DMS53 (cell line): ENCODE measurements at regions not wholly inside any gene's neighbourhood (a gene's known extent, or its start where the extent isn't known, plus 50 kb on each side); places are given as distances from the start of the nearest gene placed in this dataset.
"Not testable (repeated sequence)": the region's sequence is repeated elsewhere in the genome, so short reads cannot be mapped to it uniquely, and the experiment has no call there.

ENCODE experiments used
- DNase-seq: peaks from one replicate; lab custom pipeline; 2025; lab: John Stamatoyannopoulos, UW

DNA sequence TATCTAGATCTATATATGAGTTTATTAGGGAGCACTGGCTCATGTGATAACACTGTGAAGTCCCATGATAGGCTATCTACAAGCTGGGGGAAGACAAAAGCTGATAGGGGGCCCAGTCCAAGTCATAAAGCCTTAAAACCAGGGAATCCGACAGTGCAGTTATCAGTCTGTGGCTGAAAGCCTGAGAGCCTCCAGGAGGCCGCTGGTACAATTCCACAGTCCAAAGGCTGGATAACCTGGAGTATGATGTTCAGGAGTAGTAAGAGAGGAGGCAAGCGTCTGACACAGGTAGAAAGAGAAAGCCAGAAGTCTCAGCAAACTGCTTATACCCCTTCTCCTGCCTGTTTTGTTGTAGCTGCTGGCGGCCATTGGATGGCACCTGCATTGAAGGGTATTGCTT is 177.6 kb upstream of the SPRY1 start:
- no peak for DNase-seq

DNA sequence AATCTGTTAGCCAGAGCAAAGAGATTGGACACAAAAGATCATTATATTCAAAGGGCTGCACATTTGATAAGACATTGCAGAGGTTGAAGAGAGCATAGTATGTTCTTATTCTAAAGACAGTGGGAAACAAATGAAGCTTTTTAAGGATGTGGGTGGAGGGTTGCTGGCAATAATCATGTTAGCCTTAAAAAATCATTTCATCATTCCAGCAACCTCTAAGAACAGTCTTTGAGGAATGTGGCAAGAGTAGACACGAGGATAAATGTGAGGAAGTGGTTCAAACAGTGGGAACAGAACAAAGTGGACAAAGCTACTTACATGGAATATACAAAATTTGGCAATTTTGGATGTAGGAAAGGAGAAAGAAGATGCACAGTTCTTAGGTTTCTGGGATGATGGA is 167.3 kb upstream of the SPRY1 start:
- DNase-seq = no peak

- DNase-seq = no peak
Measured at GRCh38 chr4:123230061-123230460, 166.5 kb upstream of the SPRY1 start.

DNA sequence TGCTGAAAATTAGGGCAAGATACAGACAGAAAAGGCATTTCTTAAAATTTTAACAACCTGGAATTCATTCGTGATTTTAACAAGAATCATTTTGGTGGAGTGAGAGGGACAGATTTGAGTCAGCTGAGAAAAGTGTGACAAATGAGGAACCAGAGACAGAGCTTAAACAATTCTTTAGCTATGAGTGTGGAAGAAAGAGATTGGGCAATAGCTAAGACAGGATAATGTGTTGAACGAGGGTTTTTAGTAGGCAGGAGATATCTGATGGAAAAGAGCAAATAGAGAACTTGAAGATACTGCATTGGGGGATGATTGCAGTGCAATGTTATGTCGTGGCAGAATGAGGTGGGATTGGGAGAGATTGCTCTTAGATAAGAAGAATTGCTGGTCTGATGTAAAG is 164.2 kb upstream of the SPRY1 start:
- DNase-seq = no peak

- no peak for DNase-seq
Measured at GRCh38 chr4:123233136-123233768, 163.3 kb upstream of the SPRY1 start.

GRCh38 chr4:123234955-123235354 is 161.6 kb upstream of the SPRY1 start:
- DNase-seq = no peak

GRCh38 chr4:123235431-123235830 is 161.2 kb upstream of the SPRY1 start:
- DNase-seq = no peak

- no peak for DNase-seq
Measured at GRCh38 chr4:123236606-123237005, 160.0 kb upstream of the SPRY1 start.

DNA sequence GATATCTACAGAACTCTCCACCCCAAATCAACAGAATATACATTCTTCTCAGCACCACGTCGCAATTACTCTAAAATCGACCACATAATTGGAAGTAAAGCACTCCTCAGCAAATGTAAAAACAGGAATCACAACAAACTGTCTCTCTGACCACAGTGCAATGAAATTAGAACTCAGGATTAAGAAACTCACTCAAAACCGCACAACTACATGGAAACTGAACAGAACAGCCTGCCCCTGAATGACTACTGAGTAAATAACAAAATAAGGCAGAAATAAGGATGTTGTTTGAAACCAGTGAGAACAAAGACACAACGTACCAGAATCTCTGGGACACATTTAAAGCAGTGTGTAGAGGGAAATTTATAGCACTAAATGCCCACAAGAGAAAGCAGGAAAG is 156.3 kb upstream of the SPRY1 start:
- DNase-seq = not testable (repeated sequence)

DNA sequence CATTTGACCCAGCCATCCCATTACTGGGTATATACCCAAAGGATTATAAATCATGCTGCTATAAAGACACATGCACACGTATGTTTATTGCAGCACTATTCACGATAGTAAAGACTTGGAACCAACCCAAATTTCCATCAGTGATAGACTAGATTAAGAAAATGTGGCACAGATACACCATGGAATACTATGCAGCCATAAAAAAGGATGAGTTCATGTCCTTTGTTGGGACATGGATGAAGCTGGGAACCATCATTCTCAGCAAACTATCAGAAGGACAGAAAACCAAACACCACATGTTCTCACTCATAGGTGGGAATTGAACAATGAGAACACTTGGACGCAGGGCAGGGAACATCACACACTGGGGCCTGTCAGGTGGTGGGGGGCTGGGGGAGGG is 153.4 kb upstream of the SPRY1 start:
- not testable (repeated sequence) for DNase-seq

- no peak for DNase-seq
Measured at GRCh38 chr4:123244137-123244536, 152.5 kb upstream of the SPRY1 start.

DNA sequence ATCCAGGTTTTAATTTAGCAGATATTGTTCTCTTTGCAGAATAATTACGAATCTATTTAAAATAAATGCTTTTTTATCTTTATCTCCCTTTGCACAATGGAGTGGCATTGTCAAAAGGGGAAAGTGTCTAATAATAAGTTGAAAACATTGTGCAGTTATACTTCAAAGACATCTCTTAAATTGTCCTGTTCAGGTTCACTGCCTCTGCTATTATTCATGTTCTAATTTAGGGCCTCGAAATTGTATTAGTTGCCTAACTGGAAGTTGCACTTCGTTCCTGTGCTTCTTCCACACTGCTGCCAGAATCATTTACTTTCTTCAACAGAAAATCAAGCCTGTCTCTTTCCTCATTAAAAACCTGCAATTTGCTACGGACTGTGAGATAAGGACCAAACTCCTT is 150.5 kb upstream of the SPRY1 start:
- no peak for DNase-seq

DNA sequence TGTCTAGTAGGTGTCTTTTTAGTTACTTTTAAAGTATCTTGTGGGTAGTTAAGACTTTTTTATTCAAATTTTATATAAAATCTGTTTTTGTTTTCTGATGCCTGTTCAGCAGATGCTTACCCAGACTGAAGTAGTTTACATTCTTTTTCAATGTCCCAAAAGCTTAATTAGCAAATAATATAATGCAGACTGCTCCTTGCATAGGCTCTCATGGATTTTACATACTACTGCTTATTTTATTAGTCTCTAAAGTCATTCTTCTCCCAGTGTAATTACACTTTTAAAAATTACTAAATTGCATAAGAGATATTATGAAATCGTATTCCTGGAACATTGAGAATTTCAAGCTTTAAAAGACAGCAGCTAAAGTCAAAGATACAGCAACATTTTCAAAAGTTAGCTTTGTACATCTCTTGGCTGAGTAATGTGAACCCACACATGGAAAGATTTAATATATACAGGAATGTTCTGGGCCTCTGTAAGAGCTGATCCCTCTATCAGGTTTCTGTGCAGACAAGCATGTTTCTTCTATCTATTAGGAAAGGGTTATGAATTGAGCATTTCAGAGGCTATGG is 148.4 kb upstream of the SPRY1 start:
- DNase-seq = no peak

DNA sequence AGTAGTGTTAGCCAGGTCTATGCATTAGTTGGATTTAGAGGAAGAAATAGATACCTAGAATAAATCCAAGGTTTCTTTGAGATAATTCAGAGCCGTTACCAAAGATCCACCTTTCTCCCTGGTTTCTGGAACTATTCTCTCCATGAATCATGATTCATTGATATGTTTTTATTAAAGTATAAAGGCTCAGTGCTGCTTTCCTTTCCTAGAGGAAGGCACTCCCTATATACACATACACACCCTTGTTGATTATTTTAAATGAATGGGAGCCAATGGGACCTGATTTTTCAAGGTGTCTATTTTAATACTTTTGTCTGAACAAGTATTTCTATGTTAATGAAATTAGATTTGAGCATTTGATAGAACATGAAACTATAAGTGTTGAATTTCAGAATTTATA is 146.8 kb upstream of the SPRY1 start:
- DNase-seq = no peak

DNA sequence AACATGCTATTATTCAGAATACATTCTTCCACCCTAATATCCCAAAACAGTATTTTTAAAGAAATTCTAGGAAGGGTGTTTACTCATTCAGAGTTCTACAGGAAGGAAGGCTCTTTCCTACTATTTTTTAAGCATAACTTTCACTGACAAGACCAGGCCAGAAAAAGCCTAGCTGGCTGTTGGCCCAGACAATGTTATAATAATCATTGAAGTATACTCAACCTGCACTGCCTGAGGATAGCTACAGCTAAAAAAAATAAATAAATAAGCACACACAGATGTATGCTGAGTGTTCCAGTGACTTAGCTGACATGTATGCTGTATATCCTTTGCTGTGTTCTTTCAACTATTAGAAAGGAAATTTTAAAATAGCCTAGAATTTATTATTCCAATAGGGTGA is 145.8 kb upstream of the SPRY1 start:
- DNase-seq = no peak

- no peak for DNase-seq
Measured at GRCh38 chr4:123255971-123256370, 140.6 kb upstream of the SPRY1 start.

GRCh38 chr4:123256901-123257300 is 139.7 kb upstream of the SPRY1 start:
- DNase-seq = no peak

DNA sequence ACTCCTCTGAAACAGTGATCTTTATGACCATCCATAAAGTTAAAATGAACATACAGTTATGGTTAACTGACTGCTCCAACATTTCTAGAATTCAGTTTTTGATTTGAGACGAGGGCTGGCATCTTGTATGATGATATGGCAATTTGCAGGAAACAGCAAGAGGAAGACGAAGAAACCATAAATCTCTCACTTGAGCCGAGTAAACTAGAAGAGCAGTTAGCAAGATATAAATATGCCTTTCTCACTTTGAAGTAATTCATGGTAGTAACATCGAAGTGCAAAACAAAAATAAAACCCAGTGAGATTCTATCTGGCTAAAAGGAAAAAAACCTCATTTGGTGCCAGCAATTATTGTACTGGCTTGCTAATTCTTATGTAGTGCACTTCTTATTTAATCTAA is 139.0 kb upstream of the SPRY1 start:
- no peak for DNase-seq

DNA sequence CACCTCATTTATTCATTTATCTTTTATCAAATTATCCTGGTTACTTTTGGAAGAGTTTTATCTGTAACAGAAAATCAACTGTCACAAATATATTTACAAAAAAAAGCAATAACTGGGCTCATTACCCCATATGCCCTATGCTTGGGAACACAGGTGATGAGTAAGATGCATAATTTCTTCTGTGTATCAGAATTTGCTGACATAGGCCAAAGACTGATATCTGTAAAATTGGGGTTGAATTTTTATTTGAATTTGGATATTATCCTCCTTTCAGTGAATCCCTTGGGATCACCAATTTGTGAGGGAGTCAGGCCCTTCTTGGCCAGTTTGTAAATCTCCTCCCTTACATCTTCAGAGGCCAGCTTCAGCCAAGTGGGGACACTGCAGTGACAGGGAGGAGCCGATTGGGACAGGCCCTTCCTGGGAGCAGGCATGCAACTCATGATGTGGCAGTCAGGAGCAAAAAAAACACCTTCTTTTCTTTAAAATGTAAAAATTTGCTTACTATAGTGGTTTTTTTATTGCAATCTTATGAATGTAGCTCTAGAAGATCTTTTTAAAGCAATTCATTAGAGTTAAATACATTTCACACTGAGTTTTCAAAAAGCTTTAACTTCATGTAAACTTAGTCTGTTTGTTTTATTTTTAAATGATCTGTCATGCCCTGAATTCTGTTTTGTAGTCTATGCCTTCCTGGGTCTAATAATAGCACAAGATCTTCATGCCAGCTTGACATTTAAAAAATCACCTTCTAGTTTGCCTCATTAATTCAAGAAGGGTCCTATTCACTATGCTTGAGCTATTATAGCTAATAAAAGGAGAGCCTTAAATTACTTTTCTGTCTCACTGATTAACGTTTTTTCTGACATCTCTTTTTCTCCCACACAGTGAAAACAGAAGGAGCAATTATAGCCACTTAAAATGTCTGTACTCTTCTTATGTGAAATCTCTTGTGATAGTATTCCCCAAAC is 136.6 kb upstream of the SPRY1 start:
- DNase-seq = no peak

DNA sequence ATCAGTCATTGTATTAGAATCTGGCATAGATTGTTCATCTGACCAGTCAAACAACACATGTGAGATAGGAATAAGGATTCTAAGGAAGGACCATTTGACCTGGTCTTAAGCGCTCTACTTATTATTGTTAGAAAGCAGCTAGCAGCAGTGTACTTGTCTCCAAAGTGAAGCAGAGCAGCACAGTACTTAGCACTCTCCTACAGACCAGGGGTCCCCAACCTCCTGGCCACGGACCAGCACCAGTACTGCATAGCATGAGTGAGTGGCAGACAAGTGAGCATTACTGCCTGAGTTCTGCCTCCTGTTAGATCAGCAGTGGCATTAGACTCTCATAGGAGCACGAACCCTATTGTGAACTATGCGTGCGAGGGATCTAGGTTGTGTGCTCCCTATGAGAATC is 135.9 kb upstream of the SPRY1 start:
- no peak for DNase-seq

- DNase-seq = no peak
Measured at GRCh38 chr4:123262080-123262479, 134.5 kb upstream of the SPRY1 start.

- DNase-seq = no peak
Measured at GRCh38 chr4:123265443-123265842, 131.2 kb upstream of the SPRY1 start.

DNA sequence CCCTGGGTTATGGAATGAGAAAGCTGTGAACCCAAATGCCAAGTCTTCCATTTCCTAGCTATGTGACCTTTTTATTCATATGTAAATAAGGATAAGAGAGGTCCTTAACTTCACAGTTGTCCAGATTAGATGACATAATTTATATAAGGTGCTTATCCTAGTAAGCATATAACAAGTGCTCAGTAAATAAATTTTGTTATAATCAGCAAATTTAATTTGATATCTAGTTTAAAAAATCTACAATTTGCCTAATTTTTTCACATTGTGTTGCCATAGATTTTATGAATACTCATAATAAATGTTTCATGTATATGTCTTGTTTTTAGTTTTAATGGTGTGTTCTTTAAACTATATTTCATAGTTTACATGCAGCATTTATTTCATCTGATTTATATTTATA is 130.4 kb upstream of the SPRY1 start:
- no peak for DNase-seq
